Astrocyte (in vitro differentiated cells and primary cell): ENCODE measurements at regions not wholly inside any gene's neighbourhood (a gene's known extent, or its start where the extent isn't known, plus 50 kb on each side); places are given as distances from the start of the nearest gene placed in this dataset.
"Not testable (repeated sequence)": the region's sequence is repeated elsewhere in the genome, so short reads cannot be mapped to it uniquely, and the experiment has no call there.

Experiments
- DNase-seq: peaks from one replicate; pipeline ENCODE4 v3.0.0-alpha.2; 2010; ENCODE audit warnings: low read depth
- FAIRE-seq: peaks from 2 replicates; lab custom pipeline; 2011; peaks lifted over from hg19 to GRCh38; lab: Jason Lieb, UNC
- H2AFZ ChIP-seq: 2 replicates; pipeline ENCODE4 v1.6.0; 2012; ENCODE audit warnings: low read depth, low read length, inconsistent platforms
- H3K27ac ChIP-seq: 2 replicates; pipeline ENCODE4 v1.5.1; 2011; ENCODE audit warnings: low read depth, low read length, inconsistent platforms
- H3K27me3 ChIP-seq: 2 replicates; pipeline ENCODE4 v1.6.0; 2011; ENCODE audit warnings: low read length, inconsistent platforms; ENCODE audit not compliant: insufficient read depth
- H3K36me3 ChIP-seq: 2 replicates; pipeline ENCODE4 v1.5.1; 2011; ENCODE audit warnings: low read length, inconsistent platforms; ENCODE audit not compliant: insufficient read depth
- H3K4me1 ChIP-seq: 2 replicates; pipeline ENCODE4 v1.5.1; 2011; ENCODE audit warnings: low read length, inconsistent platforms; ENCODE audit not compliant: insufficient read depth
- H3K4me2 ChIP-seq: 2 replicates; pipeline ENCODE4 v1.6.0; 2012; ENCODE audit warnings: low read length, inconsistent platforms
- H3K4me3 ChIP-seq: 2 replicates; pipeline ENCODE4 v1.5.1; 2011; ENCODE audit warnings: low read depth, mild to moderate bottlenecking, low read length, inconsistent platforms; ENCODE audit not compliant: insufficient read depth
- H3K79me2 ChIP-seq: 2 replicates; pipeline ENCODE4 v1.6.0; 2012; ENCODE audit warnings: mild to moderate bottlenecking, low read length, inconsistent platforms; ENCODE audit not compliant: insufficient read depth
- H3K9ac ChIP-seq: 2 replicates; pipeline ENCODE4 v1.6.0; 2012; ENCODE audit warnings: mild to moderate bottlenecking, low read length, inconsistent platforms
- H3K9me3 ChIP-seq: 2 replicates; pipeline ENCODE4 v1.5.1; 2012; ENCODE audit warnings: low read depth, mild to moderate bottlenecking, low read length, inconsistent platforms; ENCODE audit not compliant: insufficient read depth
- H4K20me1 ChIP-seq: 2 replicates; pipeline ENCODE4 v1.6.0; 2012; ENCODE audit warnings: low read length, inconsistent platforms; ENCODE audit not compliant: insufficient read depth
- H3K27ac Mint-ChIP-seq: one replicate; pipeline ENCODE4 v1.8.0; 2021; ENCODE audit warnings: mild to moderate bottlenecking, mixed read lengths; ENCODE audit not compliant: unreplicated experiment
- H3K27me3 Mint-ChIP-seq: one replicate; pipeline ENCODE4 v1.8.0; 2021; ENCODE audit warnings: low read depth, mixed read lengths; ENCODE audit not compliant: unreplicated experiment
- H3K36me3 Mint-ChIP-seq: one replicate; pipeline ENCODE4 v1.8.0; 2021; ENCODE audit warnings: low read depth, mixed read lengths; ENCODE audit not compliant: unreplicated experiment
- H3K4me1 Mint-ChIP-seq: one replicate; pipeline ENCODE4 v1.8.0; 2021; ENCODE audit warnings: low read depth, mixed read lengths; ENCODE audit not compliant: unreplicated experiment
- H3K4me3 Mint-ChIP-seq: one replicate; pipeline ENCODE4 v1.8.0; 2021; ENCODE audit warnings: mild to moderate bottlenecking, moderate library complexity, mixed read lengths; ENCODE audit not compliant: unreplicated experiment
- H3K9me3 Mint-ChIP-seq: one replicate; pipeline ENCODE4 v1.8.0; 2021; ENCODE audit warnings: mild to moderate bottlenecking, mixed read lengths; ENCODE audit not compliant: unreplicated experiment
- CTCF ChIP-seq: IDR thresholded peaks from 2 replicates; pipeline ENCODE4 v1.5.1; 2011; ENCODE audit warnings: low read depth, mild to moderate bottlenecking, inconsistent platforms, low read length, moderate library complexity; ENCODE audit not compliant: insufficient read depth
- EZH2 ChIP-seq: IDR thresholded peaks from 2 replicates; pipeline ENCODE4 v1.6.1; 2012; ENCODE audit warnings: mild to moderate bottlenecking, low read length, inconsistent platforms; ENCODE audit not compliant: insufficient read depth

- no peak for TF ChIP-seq CTCF
- Histone ChIP-seq H3K79me2 (no peaks in the 10 kb centered on the region), H3K4me2 (no peak overlapping the region), H3K4me1 (no peaks in the 10 kb centered on the region), H4K20me1 (no peaks in the 10 kb centered on the region), H3K4me3 (no peak overlapping the region), H3K27me3 (no peaks in the 10 kb centered on the region), H3K9me3 (no peaks in the 10 kb centered on the region), H3K27ac (no peak overlapping the region), H3K36me3 (no peaks in the 10 kb centered on the region), H2AFZ (no peak overlapping the region), H3K9ac (no peak overlapping the region)
- no peaks in the 10 kb centered on the region for H3K36me3 Mint-ChIP-seq
- H3K27ac Mint-ChIP-seq: peak overlapping the region; percentile 49
- H3K27me3 Mint-ChIP-seq: no peaks in the 10 kb centered on the region
- peaks cover 17% of the 10 kb centered on the region for H3K4me1 Mint-ChIP-seq
- no peak for FAIRE-seq
- no peak for DNase-seq
- no peaks in the 10 kb centered on the region for H3K9me3 Mint-ChIP-seq
- no peak overlapping the region for H3K4me3 Mint-ChIP-seq
These were observed 199.7 kb downstream of the NNT start for GRCh38 chr5:43802651-43803050.

- no peak overlapping the region for H3K4me3 ChIP-seq
- Mint-ChIP-seq H3K36me3 (no peaks in the 10 kb centered on the region), H3K4me1 (peaks cover 17% of the 10 kb centered on the region)
These were observed 199.1 kb downstream of the NNT start for GRCh38 chr5:43802119-43802518.

GRCh38 chr5:43798740-43799139, 195.8 kb downstream of the NNT start:
- no peak overlapping the region for H3K4me3 Mint-ChIP-seq

More at GRCh38 chr5:43802119-43802518, 199.1 kb downstream of the NNT start:
- Histone ChIP-seq H3K27ac (no peak overlapping the region), H3K79me2 (no peaks in the 10 kb centered on the region), H3K9me3 (no peaks in the 10 kb centered on the region), H3K4me1 (no peaks in the 10 kb centered on the region), H3K36me3 (no peaks in the 10 kb centered on the region), H3K4me2 (no peak overlapping the region), H2AFZ (no peak overlapping the region), H4K20me1 (no peaks in the 10 kb centered on the region), H3K27me3 (no peaks in the 10 kb centered on the region), H3K9ac (no peak overlapping the region)
- DNase-seq (peak; percentile 54), FAIRE-seq (peak; percentile 43)
- peak overlapping the region; percentile 49 for H3K27ac Mint-ChIP-seq
- H3K27me3 Mint-ChIP-seq: no peaks in the 10 kb centered on the region
- H3K4me3 Mint-ChIP-seq: no peak overlapping the region
- TF ChIP-seq EZH2: no peak
- TF ChIP-seq CTCF: no peak
- no peaks in the 10 kb centered on the region for H3K9me3 Mint-ChIP-seq

GRCh38 chr5:43791880-43792279, 188.9 kb downstream of the NNT start:
- not testable (repeated sequence) for H3K4me1 Mint-ChIP-seq, H4K20me1 ChIP-seq, H3K4me2 ChIP-seq, H3K4me3 ChIP-seq, H2AFZ ChIP-seq, H3K36me3 ChIP-seq, H3K9ac ChIP-seq, H3K27me3 Mint-ChIP-seq, DNase-seq, H3K9me3 ChIP-seq, H3K79me2 ChIP-seq, H3K36me3 Mint-ChIP-seq, H3K4me3 Mint-ChIP-seq, H3K27me3 ChIP-seq, H3K4me1 ChIP-seq, FAIRE-seq, H3K27ac Mint-ChIP-seq, H3K27ac ChIP-seq
- peaks cover 11% of the 10 kb centered on the region for H3K9me3 Mint-ChIP-seq

More at GRCh38 chr5:43798740-43799139, 195.8 kb downstream of the NNT start:
- DNase-seq (no peak), FAIRE-seq (no peak)
- no peak overlapping the region for H3K9ac ChIP-seq
- TF ChIP-seq EZH2: no peak
- no peak for TF ChIP-seq CTCF
- H3K27ac ChIP-seq: no peak overlapping the region
- no peak overlapping the region for H3K4me3 ChIP-seq
- no peak overlapping the region for H3K4me2 ChIP-seq
- no peaks in the 10 kb centered on the region for H4K20me1 ChIP-seq
- Mint-ChIP-seq H3K27ac (no peak overlapping the region), H3K9me3 (peaks cover 3% of the 10 kb centered on the region), H3K4me1 (peaks cover 17% of the 10 kb centered on the region), H3K27me3 (peaks cover 2% of the 10 kb centered on the region), H3K36me3 (no peaks in the 10 kb centered on the region)
- H3K79me2 ChIP-seq: no peaks in the 10 kb centered on the region
- no peaks in the 10 kb centered on the region for H3K4me1 ChIP-seq
- H3K27me3 ChIP-seq: no peaks in the 10 kb centered on the region
- no peaks in the 10 kb centered on the region for H3K36me3 ChIP-seq
- no peak overlapping the region for H2AFZ ChIP-seq
- H3K9me3 ChIP-seq: no peaks in the 10 kb centered on the region
